OCI-LY1 (cell line): ENCODE measurements at regions not wholly inside any gene's neighbourhood (a gene's known extent, or its start where the extent isn't known, plus 50 kb on each side); places are given as distances from the start of the nearest gene placed in this dataset.

Experiments
- H2AFZ ChIP-seq: fragments of 200-600 bp; sonication (generic), shearing (Covaris generic); 2 replicates; pipeline ENCODE4 v1.6.0; 2014; ENCODE audit warnings: antibody characterized with exemption, mild to moderate bottlenecking, low read length
- H3F3A ChIP-seq: fragments of 200-600 bp; sonication (generic), shearing (Covaris generic); 2 replicates; pipeline ENCODE4 v1.6.0; 2014; ENCODE audit warnings: mild to moderate bottlenecking, antibody characterized with exemption, low read length, moderate library complexity; ENCODE audit not compliant: insufficient read depth
- H3K27ac ChIP-seq: fragments of 200-600 bp; sonication (generic); 2 replicates; pipeline ENCODE4 v1.5.1; 2014; ENCODE audit warnings: low read length, mixed run types, mild to moderate bottlenecking, low read depth; ENCODE audit not compliant: poor library complexity, severe bottlenecking
- H3K27me3 ChIP-seq: fragments of 200-600 bp; sonication (generic); 2 replicates; pipeline ENCODE4 v1.6.0; 2014; ENCODE audit warnings: antibody characterized with exemption, mild to moderate bottlenecking, low read length, moderate library complexity; ENCODE audit not compliant: insufficient read depth
- H3K36me3 ChIP-seq: fragments of 200-600 bp; sonication (generic); 2 replicates; pipeline ENCODE4 v1.6.1; 2014; ENCODE audit warnings: mild to moderate bottlenecking, antibody characterized with exemption, low read length, moderate library complexity, mixed read lengths; ENCODE audit not compliant: insufficient read depth
- H3K4me1 ChIP-seq: fragments of 200-600 bp; sonication (generic); 2 replicates; pipeline ENCODE4 v1.5.1; 2014; ENCODE audit warnings: mild to moderate bottlenecking, low read length, moderate library complexity; ENCODE audit not compliant: insufficient read depth, severe bottlenecking
- H3K4me2 ChIP-seq: fragments of 200-600 bp; sonication (generic), shearing (Covaris generic); 2 replicates; pipeline ENCODE4 v1.6.1; 2014; ENCODE audit warnings: low read length
- H3K4me3 ChIP-seq: fragments of 200-600 bp; sonication (generic); 2 replicates; pipeline ENCODE4 v1.5.1; 2014; ENCODE audit warnings: low read length, low read depth, mild to moderate bottlenecking, mixed read lengths; ENCODE audit not compliant: poor library complexity, severe bottlenecking
- H3K79me2 ChIP-seq: fragments of 200-600 bp; shearing (Covaris generic); 2 replicates; pipeline ENCODE4 v1.6.1; 2016; ENCODE audit warnings: mixed run types, low read length, mixed read lengths; ENCODE audit not compliant: insufficient read depth
- H3K9ac ChIP-seq: fragments of 200-600 bp; sonication (generic), shearing (Covaris generic); 2 replicates; pipeline ENCODE4 v1.6.1; 2014; ENCODE audit warnings: mild to moderate bottlenecking, low read length, mixed read lengths
- H3K9me2 ChIP-seq: fragments of 200-600 bp; sonication (generic), shearing (Covaris generic); 2 replicates; pipeline ENCODE4 v1.6.1; 2014; ENCODE audit warnings: low read depth, mild to moderate bottlenecking, low read length, mixed read lengths
- H3K9me3 ChIP-seq: fragments of 200-600 bp; shearing (Covaris generic); 2 replicates; pipeline ENCODE4 v1.6.1; 2014; ENCODE audit warnings: low read length, mixed read lengths
- H4K20me1 ChIP-seq: fragments of 200-600 bp; sonication (generic), shearing (Covaris generic); 2 replicates; pipeline ENCODE4 v1.6.0; 2016; ENCODE audit warnings: mild to moderate bottlenecking, low read length; ENCODE audit not compliant: insufficient read depth
- CTCF ChIP-seq: fragments of 200-600 bp; sonication (generic), shearing (Covaris generic); IDR thresholded peaks from 2 replicates; pipeline ENCODE4 v1.5.1; 2017; ENCODE audit warnings: mild to moderate bottlenecking, antibody characterized with exemption, low read length, moderate library complexity, mixed read lengths
- EZH2 ChIP-seq: fragments of 200-600 bp; sonication (generic), shearing (Covaris generic); IDR thresholded peaks from 2 replicates; pipeline ENCODE4 v1.8.0; 2017; ENCODE audit warnings: borderline replicate concordance, mixed run types, mild to moderate bottlenecking, antibody characterized with exemption, low read length, moderate library complexity, mixed read lengths

DNA sequence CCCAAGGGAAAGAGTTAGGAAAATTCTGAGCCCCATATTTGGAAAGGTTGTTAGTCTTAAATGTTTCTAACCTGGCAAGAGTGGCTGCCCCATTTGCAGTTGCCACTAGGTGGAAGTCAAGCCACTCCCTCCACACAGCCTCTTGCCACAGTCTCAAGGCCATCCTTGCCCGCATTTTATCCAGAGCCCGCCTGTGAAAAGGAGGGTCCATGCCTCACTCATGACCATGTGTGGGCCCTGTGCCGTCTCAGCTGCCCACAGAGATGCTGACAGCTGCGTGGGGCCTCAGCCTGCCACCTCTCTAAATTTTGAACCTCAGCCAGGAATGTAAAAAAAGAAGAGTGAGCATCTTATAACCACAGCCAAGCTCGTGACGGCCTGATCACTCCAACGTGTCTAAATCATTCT, 201.5 kb upstream of the FAM241A start:
- Histone ChIP-seq H3K27me3 (no peaks in the 10 kb centered on the region), H3K4me2 (no peak overlapping the region), H3K9me2 (no peaks in the 10 kb centered on the region), H3K79me2 (no peaks in the 10 kb centered on the region), H2AFZ (no peak overlapping the region), H3K9ac (no peak overlapping the region), H3K27ac (no peak overlapping the region), H3K36me3 (no peaks in the 10 kb centered on the region), H4K20me1 (no peaks in the 10 kb centered on the region), H3K4me3 (no peak overlapping the region), H3K9me3 (no peaks in the 10 kb centered on the region), H3K4me1 (no peaks in the 10 kb centered on the region), H3F3A (no peaks in the 10 kb centered on the region)
- TF ChIP-seq EZH2 (no peak), CTCF (peak; percentile 43; the same call in 1 of the 2 replicates)

DNA sequence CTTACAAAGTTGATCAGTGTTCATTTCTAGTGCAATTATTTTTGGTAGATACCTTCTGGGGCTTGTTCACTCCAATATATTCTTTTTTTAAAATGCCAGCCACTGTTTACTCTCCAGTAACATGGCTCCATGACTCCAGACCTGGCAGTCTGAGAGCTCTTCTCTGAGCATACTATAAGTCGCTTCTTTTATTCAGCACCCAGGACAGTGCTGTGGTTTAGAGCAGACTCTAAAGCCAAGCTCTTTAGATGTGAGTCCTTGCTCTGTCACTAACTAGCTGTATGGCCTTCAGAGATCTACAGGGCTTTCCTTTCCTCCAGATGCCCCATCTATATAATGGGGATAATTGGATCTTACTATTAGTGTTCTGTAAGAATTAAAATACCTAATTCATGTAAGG, 200.2 kb upstream of the FAM241A start:
- H3K4me2 ChIP-seq, result no peak overlapping the region
- H3F3A ChIP-seq, result no peaks in the 10 kb centered on the region
- no peaks in the 10 kb centered on the region for H3K4me1 ChIP-seq
- no peaks in the 10 kb centered on the region for H3K36me3 ChIP-seq
- H3K27ac ChIP-seq, result no peak overlapping the region
- no peak overlapping the region for H2AFZ ChIP-seq
- H3K4me3 ChIP-seq, result no peak overlapping the region
- H4K20me1 ChIP-seq, result no peaks in the 10 kb centered on the region
- no peaks in the 10 kb centered on the region for H3K9me3 ChIP-seq
- TF ChIP-seq CTCF, result no peak
- TF ChIP-seq EZH2, result no peak
- no peaks in the 10 kb centered on the region for H3K79me2 ChIP-seq
- no peak overlapping the region for H3K9ac ChIP-seq
- no peaks in the 10 kb centered on the region for H3K27me3 ChIP-seq
- no peaks in the 10 kb centered on the region for H3K9me2 ChIP-seq

GRCh38 chr4:111946800-111947199, 198.5 kb upstream of the FAM241A start:
- Histone ChIP-seq H3K27ac (no peak overlapping the region), H3K36me3 (no peaks in the 10 kb centered on the region)

More at GRCh38 chr4:111946800-111947199, 198.5 kb upstream of the FAM241A start:
- H3K4me2 ChIP-seq, result no peak overlapping the region
- no peaks in the 10 kb centered on the region for H3K27me3 ChIP-seq
- no peaks in the 10 kb centered on the region for H3F3A ChIP-seq
- H3K4me1 ChIP-seq, result no peaks in the 10 kb centered on the region
- no peaks in the 10 kb centered on the region for H3K79me2 ChIP-seq
- no peaks in the 10 kb centered on the region for H3K9me2 ChIP-seq
- TF ChIP-seq EZH2 (no peak), CTCF (no peak)
- H2AFZ ChIP-seq, result no peak overlapping the region
- H3K9me3 ChIP-seq, result no peaks in the 10 kb centered on the region
- no peak overlapping the region for H3K9ac ChIP-seq
- no peaks in the 10 kb centered on the region for H4K20me1 ChIP-seq
- no peak overlapping the region for H3K4me3 ChIP-seq
